ENCODE measurements at regions not wholly inside any gene's neighbourhood (a gene's known extent, or its start where the extent isn't known, plus 50 kb on each side); places are given as distances from the start of the nearest gene placed in this dataset.

GRCh38 chr6:2480267-2480966, 235.0 kb upstream of the GMDS start:
- 68% methylated on average over 10 of the region's 10 CpGs for WGBS (ENCODE audit: insufficient coverage)

GRCh38 chr6:2478200-2478599, 232.8 kb upstream of the GMDS start:
- Histone ChIP-seq H3K4me3 (ENCODE audit: control insufficient read depth in 1 of 2, extremely low read depth in 1 of 2, low read length in 1 of 2) (no peak overlapping the region), H3K9me3 (no peaks in the 10 kb centered on the region), H3K27me3 (replicated peaks in 1 of 2; ENCODE audit: control insufficient read depth in 2 of 2, extremely low read depth in 1 of 2, insufficient read depth in 2 of 2, low read length in 1 of 2) (peaks cover 0 to 25% of the 10 kb centered on the region in 2 experiments), H3K36me3 (ENCODE audit: control insufficient read depth in 2 of 2, extremely low read depth in 1 of 2, insufficient read depth in 1 of 2, low read length in 1 of 2) (no peaks in the 10 kb centered on the region), H3K4me1 (ENCODE audit: control insufficient read depth in 1 of 2, extremely low read depth in 1 of 2, insufficient read depth in 2 of 2, low read length in 2 of 2) (no peaks in the 10 kb centered on the region), H3K27ac (ENCODE audit: low read length) (no peak overlapping the region)
- ChIA-PET POLR2A (no interaction called here), CTCF (no interaction called here)
- Mint-ChIP-seq H3K27me3 (peaks cover 0 to 12% of the 10 kb centered on the region in 2 donors), H3K36me3 (no peaks in the 10 kb centered on the region), H3K4me1 (no peaks in the 10 kb centered on the region), H3K4me3 (no peak overlapping the region), H3K27ac (no peak overlapping the region), H3K9me3 (peaks cover 0 to 13% (median 9%) of the 10 kb centered on the region in 3 donors)
- ATAC-seq (replicated peaks in 1 of 4) (no peak), DNase-seq (no peak)
- 100% methylated on average over 3 of the region's 9 CpGs for WGBS (ENCODE audit: insufficient coverage)

More at GRCh38 chr6:2480267-2480966, 235.0 kb upstream of the GMDS start:
- ChIA-PET POLR2A (no interaction called here), CTCF (no interaction called here)
- Histone ChIP-seq H3K27ac (ENCODE audit: low read length) (no peak overlapping the region), H3K4me3 (ENCODE audit: control insufficient read depth in 1 of 2, extremely low read depth in 1 of 2, low read length in 1 of 2) (no peak overlapping the region), H3K9me3 (no peaks in the 10 kb centered on the region), H3K36me3 (ENCODE audit: control insufficient read depth in 2 of 2, extremely low read depth in 1 of 2, insufficient read depth in 1 of 2, low read length in 1 of 2) (no peaks in the 10 kb centered on the region), H3K4me1 (ENCODE audit: control insufficient read depth in 1 of 2, extremely low read depth in 1 of 2, insufficient read depth in 2 of 2, low read length in 2 of 2) (no peaks in the 10 kb centered on the region), H3K27me3 (replicated peaks in 1 of 2; ENCODE audit: control insufficient read depth in 2 of 2, extremely low read depth in 1 of 2, insufficient read depth in 2 of 2, low read length in 1 of 2) (peaks cover 0 to 25% of the 10 kb centered on the region in 2 experiments)
- H3K4me3 Mint-ChIP-seq = no peak overlapping the region
- peaks cover 3% of the 10 kb centered on the region for H3K36me3 Mint-ChIP-seq
- peaks cover 0 to 13% (median 9%) of the 10 kb centered on the region in 3 donors for H3K9me3 Mint-ChIP-seq
- H3K4me1 Mint-ChIP-seq = no peaks in the 10 kb centered on the region
- ATAC-seq (replicated peaks in 1 of 4) (no peak), DNase-seq (no peak)
- peaks cover 0 to 12% of the 10 kb centered on the region in 2 donors for H3K27me3 Mint-ChIP-seq
- H3K27ac Mint-ChIP-seq = no peak overlapping the region

- peaks cover 0 to 9% (median 5%) of the 10 kb centered on the region in 3 donors for H3K9me3 Mint-ChIP-seq
- no peak overlapping the region for H3K4me3 Mint-ChIP-seq
- DNase-seq (no peak), ATAC-seq (replicated peaks in 1 of 4) (no peak)
- ChIA-PET CTCF (no interaction called here), POLR2A (no interaction called here)
- no peaks in the 10 kb centered on the region for H3K4me1 Mint-ChIP-seq
- Histone ChIP-seq H3K4me3 (ENCODE audit: control insufficient read depth in 1 of 2, extremely low read depth in 1 of 2, low read length in 1 of 2) (no peak overlapping the region), H3K27me3 (replicated peaks in 1 of 2; ENCODE audit: control insufficient read depth in 2 of 2, extremely low read depth in 1 of 2, insufficient read depth in 2 of 2, low read length in 1 of 2) (peaks cover 0 to 24% of the 10 kb centered on the region in 2 experiments), H3K36me3 (ENCODE audit: control insufficient read depth in 2 of 2, extremely low read depth in 1 of 2, insufficient read depth in 1 of 2, low read length in 1 of 2) (no peaks in the 10 kb centered on the region), H3K4me1 (ENCODE audit: control insufficient read depth in 1 of 2, extremely low read depth in 1 of 2, insufficient read depth in 2 of 2, low read length in 2 of 2) (no peaks in the 10 kb centered on the region), H3K9me3 (no peaks in the 10 kb centered on the region), H3K27ac (ENCODE audit: low read length) (no peak overlapping the region)
- H3K27me3 Mint-ChIP-seq = peaks cover 4 to 12% of the 10 kb centered on the region in 2 donors
- WGBS (ENCODE audit: insufficient coverage) = 100% methylated on average over 3 of the region's 8 CpGs
- H3K27ac Mint-ChIP-seq = no peak overlapping the region
- no peaks in the 10 kb centered on the region for H3K36me3 Mint-ChIP-seq
These were observed 232.3 kb upstream of the GMDS start for GRCh38 chr6:2477666-2478065.

- H3K27ac Mint-ChIP-seq = no peak overlapping the region
- H3K4me1 ChIP-seq (ENCODE audit: control insufficient read depth in 1 of 2, extremely low read depth in 1 of 2, insufficient read depth in 2 of 2, low read length in 2 of 2) = no peaks in the 10 kb centered on the region
- no peak overlapping the region for H3K4me3 ChIP-seq (ENCODE audit: control insufficient read depth in 1 of 2, extremely low read depth in 1 of 2, low read length in 1 of 2)
- H3K27me3 Mint-ChIP-seq = peaks cover 6 to 11% of the 10 kb centered on the region in 2 donors
- no CpG with 5 or more reads among the region's 1 CpG for WGBS (ENCODE audit: insufficient coverage)
- H3K4me1 Mint-ChIP-seq = no peaks in the 10 kb centered on the region
- H3K27me3 ChIP-seq (replicated peaks in 1 of 2; ENCODE audit: control insufficient read depth in 2 of 2, extremely low read depth in 1 of 2, insufficient read depth in 2 of 2, low read length in 1 of 2) = peaks cover 0 to 20% of the 10 kb centered on the region in 2 experiments
- no peaks in the 10 kb centered on the region for H3K36me3 ChIP-seq (ENCODE audit: control insufficient read depth in 2 of 2, extremely low read depth in 1 of 2, insufficient read depth in 1 of 2, low read length in 1 of 2)
- peaks cover 0 to 5% (median 1%) of the 10 kb centered on the region in 3 donors for H3K9me3 Mint-ChIP-seq
- H3K4me3 Mint-ChIP-seq = no peak overlapping the region
- no peaks in the 10 kb centered on the region for H3K9me3 ChIP-seq
- DNase-seq (no peak), ATAC-seq (replicated peaks in 1 of 4) (no peak)
- ChIA-PET CTCF (no interaction called here), POLR2A (no interaction called here)
- no peaks in the 10 kb centered on the region for H3K36me3 Mint-ChIP-seq
- H3K27ac ChIP-seq (ENCODE audit: low read length) = no peak overlapping the region
These were observed 231.8 kb upstream of the GMDS start for GRCh38 chr6:2477250-2477649.

GRCh38 chr6:2476376-2476775, 231.0 kb upstream of the GMDS start:
- Histone ChIP-seq H3K27ac (ENCODE audit: low read length) (no peak overlapping the region), H3K9me3 (no peaks in the 10 kb centered on the region), H3K36me3 (ENCODE audit: control insufficient read depth in 2 of 2, extremely low read depth in 1 of 2, insufficient read depth in 1 of 2, low read length in 1 of 2) (no peaks in the 10 kb centered on the region), H3K4me1 (ENCODE audit: control insufficient read depth in 1 of 2, extremely low read depth in 1 of 2, insufficient read depth in 2 of 2, low read length in 2 of 2) (no peaks in the 10 kb centered on the region), H3K4me3 (ENCODE audit: control insufficient read depth in 1 of 2, extremely low read depth in 1 of 2, low read length in 1 of 2) (no peak overlapping the region), H3K27me3 (replicated peaks in 1 of 2; ENCODE audit: control insufficient read depth in 2 of 2, extremely low read depth in 1 of 2, insufficient read depth in 2 of 2, low read length in 1 of 2) (peaks cover 0 to 23% of the 10 kb centered on the region in 2 experiments)
- no peak for DNase-seq
- ATAC-seq (replicated peaks in 1 of 4) = no peak
- Mint-ChIP-seq H3K36me3 (no peaks in the 10 kb centered on the region), H3K27ac (no peak overlapping the region), H3K27me3 (peaks cover 8 to 10% of the 10 kb centered on the region in 2 donors), H3K4me3 (no peak overlapping the region), H3K4me1 (no peaks in the 10 kb centered on the region), H3K9me3 (no peaks in the 10 kb centered on the region)
- WGBS (ENCODE audit: insufficient coverage) = 92% methylated on average over 4 of the region's 4 CpGs
- POLR2A ChIA-PET = no interaction called here
- CTCF ChIA-PET = no interaction called here

- no peak overlapping the region for H3K27ac Mint-ChIP-seq
- H3K36me3 Mint-ChIP-seq = no peaks in the 10 kb centered on the region
- Histone ChIP-seq H3K4me1 (ENCODE audit: control insufficient read depth in 1 of 2, extremely low read depth in 1 of 2, insufficient read depth in 2 of 2, low read length in 2 of 2) (no peaks in the 10 kb centered on the region), H3K36me3 (ENCODE audit: control insufficient read depth in 2 of 2, extremely low read depth in 1 of 2, insufficient read depth in 1 of 2, low read length in 1 of 2) (no peaks in the 10 kb centered on the region), H3K9me3 (no peaks in the 10 kb centered on the region), H3K27ac (ENCODE audit: low read length) (no peak overlapping the region), H3K27me3 (replicated peaks in 1 of 2; ENCODE audit: control insufficient read depth in 2 of 2, extremely low read depth in 1 of 2, insufficient read depth in 2 of 2, low read length in 1 of 2) (peaks cover 0 to 32% of the 10 kb centered on the region in 2 experiments), H3K4me3 (ENCODE audit: control insufficient read depth in 1 of 2, extremely low read depth in 1 of 2, low read length in 1 of 2) (no peak overlapping the region)
- ChIA-PET POLR2A (no interaction called here), CTCF (no interaction called here)
- no peaks in the 10 kb centered on the region for H3K4me1 Mint-ChIP-seq
- no peak overlapping the region for H3K4me3 Mint-ChIP-seq
- DNase-seq (no peak), ATAC-seq (replicated peaks in 1 of 4) (no peak)
- 75% methylated on average over 5 of the region's 9 CpGs for WGBS (ENCODE audit: insufficient coverage)
- peaks cover 24 to 32% of the 10 kb centered on the region in 2 donors for H3K27me3 Mint-ChIP-seq
- no peaks in the 10 kb centered on the region for H3K9me3 Mint-ChIP-seq
These were observed 226.1 kb upstream of the GMDS start for GRCh38 chr6:2471472-2471871.
